ENCODE measurements at regions not wholly inside any gene's neighbourhood (a gene's known extent, or its start where the extent isn't known, plus 50 kb on each side); places are given as distances from the start of the nearest gene placed in this dataset.

- TF ChIP-seq CTCF (IDR thresholded peaks at IDR 0.05) (no peak), POLR2A (IDR thresholded peaks at IDR 0.05; ENCODE audit: low read depth) (no peak), POLR2AphosphoS5 (IDR thresholded peaks at IDR 0.05) (no peak)
Observed at GRCh38 chr3:104106276-104106675, 1260.4 kb upstream of the ALCAM start.
